GM19238 (cell line): ENCODE measurements at regions not wholly inside any gene's neighbourhood (a gene's known extent, or its start where the extent isn't known, plus 50 kb on each side); places are given as distances from the start of the nearest gene placed in this dataset.

Experiments
- DNase-seq: peaks from one replicate; pipeline ENCODE4 v3.0.0; 2011; ENCODE audit warnings: low spot score; ENCODE audit not compliant: insufficient read length

DNA sequence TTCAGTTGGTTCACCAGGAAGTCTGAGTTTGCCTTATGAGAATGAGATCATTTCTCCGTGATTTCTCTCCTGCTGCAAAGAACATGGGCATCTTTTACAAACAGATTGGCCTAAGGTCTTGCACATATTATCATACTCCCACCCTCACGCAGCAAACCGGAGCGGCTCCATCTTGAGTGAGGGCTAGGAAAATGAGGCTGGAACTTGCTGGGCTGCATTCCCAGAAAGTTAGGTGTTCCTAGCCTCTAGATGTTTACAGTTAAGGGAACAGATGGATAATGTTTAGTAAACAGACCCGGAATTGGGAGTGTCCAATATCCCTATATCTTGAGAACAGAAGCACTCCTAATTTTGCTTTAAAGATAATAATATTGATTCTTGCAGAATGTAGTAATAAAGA, 247.9 kb upstream of the VCX3A start:
- DNase-seq, result no peak

DNA sequence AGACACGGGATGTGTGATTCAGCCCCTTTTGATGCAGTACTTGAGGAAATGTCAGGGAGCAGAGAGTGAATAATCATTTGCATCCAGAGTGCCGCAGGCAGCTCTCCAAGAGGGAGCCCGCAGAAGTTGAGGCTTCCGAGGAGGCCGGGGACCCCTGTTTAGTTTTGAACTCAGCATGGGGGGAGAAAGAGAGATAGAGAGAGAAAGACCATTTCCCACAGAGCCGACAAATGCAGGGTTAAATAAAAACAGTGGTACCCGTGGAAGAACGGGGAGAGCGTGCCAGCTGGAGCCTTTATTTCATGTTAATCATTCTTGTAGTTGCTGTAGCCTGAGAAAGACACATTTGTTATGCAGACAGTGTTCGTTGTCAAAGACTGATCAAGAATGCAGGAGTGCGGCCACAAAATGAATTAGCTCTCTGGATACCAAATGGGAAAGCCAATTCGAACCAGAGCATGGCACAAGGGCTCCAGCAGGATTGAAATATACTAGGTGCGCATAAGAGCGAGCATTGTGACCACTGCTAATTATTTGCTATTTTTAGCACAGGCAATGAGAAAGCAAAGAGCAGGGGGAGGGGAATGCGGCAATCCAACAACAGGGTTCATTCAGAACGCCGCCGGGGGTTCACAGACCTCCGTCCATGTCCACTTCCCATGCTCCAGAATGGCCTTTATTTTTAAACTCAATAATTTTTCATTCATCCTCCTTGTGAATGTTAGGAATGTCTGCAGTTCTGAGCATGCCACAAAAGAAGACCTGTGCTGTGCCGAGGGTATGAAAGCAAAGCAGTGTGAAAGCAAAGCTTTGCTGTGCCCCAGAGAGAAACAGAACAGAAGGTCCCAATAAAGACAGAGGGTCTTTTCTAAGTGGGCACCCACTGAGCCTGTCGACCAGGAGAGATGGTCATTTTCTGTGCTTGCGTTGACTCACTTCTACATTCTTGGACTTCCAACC, 243.9 kb upstream of the VCX3A start:
- DNase-seq, result no peak

DNA sequence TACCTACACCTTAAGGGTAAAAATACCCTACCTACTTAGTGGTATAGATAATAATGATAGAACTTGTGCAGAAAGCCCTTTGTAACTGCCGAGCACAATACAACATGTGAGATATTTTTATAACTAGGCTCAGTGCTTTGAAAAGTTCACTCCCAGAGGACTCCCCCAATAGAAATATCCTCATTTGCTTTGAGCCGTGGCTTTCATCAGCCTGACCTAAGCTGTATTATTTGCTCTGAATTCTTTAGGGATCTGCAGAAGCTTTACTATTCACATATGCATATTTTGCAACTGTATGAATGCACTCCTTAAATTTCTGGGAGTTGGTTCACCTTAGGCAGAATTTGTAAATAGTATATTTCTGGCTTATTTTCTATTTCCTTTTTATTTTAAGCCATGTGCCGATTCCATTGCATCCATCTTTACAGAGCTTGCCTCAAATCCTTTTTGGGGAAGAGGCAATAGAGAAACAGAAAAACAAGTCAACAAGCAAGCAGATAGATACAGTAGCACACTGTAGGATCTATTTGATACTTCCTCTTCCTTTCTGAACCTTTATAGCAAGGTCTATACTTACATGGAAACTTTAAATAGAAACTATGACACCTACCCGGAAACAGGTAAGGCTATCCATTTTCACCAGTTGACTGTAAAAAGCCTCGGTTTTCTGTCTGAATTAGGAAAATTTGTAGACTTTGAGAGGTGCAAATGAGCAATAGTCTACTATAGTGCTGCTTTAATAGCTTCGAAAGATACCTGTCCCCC, 242.5 kb upstream of the VCX3A start:
- DNase-seq, result no peak

DNA sequence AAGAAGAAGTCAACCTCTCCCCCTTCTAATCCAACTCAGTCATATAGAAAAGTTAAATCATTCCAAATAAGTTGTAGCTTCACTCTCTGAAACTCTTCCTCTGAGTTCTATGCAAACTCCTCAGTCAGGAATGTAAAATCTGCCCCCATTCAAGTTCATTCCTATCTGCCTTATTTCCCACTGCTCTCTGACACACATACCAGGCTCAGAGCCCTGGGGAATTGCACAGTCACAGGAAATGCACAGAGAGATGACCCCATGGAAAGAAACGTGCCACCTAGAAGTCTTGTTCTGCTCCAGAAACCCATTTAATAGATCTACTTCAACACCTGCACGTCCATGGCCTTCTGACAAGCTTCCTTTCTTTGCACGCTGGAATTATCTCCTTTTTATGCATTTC, 236.0 kb upstream of the VCX3A start:
- DNase-seq, result no peak

DNA sequence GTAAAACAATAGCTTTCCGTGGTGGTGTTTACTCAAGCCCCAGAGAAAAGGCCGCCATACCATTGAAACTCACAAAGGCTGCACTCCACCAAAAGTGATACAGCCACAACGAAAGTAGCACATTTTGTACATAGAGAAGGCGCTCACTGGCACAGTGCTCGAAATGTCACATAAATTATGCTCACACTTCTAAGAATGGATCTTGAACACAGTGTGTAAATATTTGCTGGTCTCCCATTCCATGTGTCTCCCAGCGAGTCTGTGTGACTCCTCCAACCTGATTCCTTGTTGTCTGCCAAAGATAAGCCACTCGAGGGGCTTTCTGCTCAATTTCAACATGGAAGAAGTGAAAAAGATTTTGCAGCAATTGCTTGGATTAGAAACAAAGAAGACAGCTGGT, 234.0 kb upstream of the VCX3A start:
- no peak for DNase-seq

DNA sequence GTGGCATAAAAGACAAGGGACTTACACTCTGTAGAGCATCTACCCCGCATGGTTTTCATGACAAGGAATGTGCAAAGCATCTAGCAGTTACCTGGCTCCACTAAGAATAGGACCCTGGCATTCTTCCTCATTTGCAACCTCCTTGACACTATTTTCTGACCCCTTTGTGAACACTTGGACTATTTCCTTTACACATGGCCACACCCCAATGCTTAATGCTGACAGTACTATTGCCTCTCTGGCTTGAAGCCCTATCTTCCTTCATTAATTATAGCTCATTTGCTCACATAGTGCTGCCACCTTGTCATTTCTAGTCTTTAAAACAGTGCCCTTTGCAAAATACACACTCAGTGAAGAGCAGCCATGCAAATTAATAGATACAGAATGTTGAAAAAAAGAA, 226.3 kb upstream of the VCX3A start:
- no peak for DNase-seq

DNA sequence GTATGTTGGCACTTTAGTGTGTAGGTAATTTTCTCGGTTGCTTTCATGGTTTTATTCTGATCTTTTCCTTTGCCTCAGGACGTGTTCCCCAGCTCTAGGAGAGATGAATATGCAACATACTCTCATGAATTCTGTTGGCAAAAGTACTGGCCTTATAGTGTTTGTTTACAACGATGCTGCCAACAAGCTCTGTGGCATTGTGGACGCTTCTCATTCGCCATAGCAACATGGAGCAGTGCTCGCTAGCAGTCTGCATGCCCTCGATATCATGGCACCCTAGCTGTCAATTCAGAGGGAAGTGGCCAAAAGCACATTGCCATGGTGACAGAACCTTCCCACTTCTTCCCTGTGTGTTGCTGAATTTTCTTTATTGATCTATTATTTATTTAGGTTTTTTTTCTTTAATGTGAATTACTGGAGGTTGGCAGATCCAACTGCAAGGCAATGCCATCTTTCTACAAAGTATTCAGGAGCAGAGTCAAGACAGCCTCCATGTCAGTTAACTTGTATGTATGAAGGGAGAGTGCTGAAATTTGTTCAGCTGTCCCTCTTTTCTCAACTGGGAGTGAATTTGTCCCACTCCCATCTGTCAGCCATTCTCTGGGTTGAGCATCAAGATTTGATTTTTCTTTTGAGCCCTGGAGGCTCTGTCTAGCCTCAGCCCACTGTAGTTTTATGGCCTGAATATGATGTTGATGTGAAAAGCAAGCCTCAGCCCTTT, 224.9 kb upstream of the VCX3A start:
- DNase-seq, result no peak

DNA sequence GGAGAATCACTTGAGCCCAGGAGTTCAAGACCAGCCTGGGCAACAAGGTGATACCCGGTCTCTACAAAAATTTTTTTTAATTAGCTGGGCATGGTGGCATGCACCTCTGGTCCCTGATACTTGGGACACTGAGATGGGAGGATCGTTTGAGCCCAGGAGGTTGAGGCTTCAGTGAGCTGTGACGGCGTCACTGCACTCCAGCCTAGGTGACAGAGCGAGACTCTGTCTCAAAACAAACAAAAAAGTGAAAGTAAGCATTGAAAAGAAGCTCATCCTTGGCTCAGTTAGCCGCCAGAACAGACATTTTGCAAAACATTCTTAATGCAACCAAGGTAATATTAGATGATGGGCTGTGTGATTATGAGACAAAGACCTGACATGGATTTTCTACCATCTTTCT, 223.3 kb upstream of the VCX3A start:
- DNase-seq, result no peak

DNA sequence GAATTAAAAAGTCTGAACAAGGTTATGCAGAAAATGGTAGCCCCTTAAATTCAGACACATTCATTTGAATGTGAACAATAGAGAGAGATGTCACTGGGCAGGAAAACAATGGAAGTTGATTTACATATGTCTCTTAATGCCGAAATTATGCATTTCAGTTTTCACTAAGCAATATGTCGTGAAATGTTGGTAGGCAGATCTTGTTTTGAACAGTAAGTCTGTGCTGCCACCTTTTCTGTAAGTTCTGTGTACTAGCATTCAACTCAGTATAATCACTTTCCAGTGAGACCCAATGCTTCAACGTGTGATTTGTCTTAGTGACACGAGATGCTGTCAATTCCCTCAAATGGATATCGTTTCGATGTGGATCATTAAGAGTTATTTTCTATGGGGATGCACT, 222.7 kb upstream of the VCX3A start:
- no peak for DNase-seq

DNA sequence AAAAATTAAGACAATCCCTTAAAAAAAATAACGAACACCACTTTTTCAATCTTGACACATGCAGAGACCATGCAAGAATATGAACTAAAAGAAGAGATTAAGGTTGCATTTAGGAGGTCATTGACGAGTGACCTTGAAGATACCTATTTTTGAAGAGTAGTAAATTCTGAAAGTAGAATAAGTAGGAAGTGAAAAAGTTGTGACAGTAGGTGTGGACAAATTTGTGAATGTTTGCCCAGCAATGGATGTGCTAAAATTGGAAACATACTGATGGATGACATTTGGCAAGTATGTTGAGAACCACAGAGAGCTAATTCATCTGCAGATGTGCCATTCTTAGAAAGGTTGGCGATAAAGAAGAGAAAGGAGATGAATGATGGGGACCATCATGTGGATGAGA, 213.7 kb upstream of the VCX3A start:
- DNase-seq, result no peak

DNA sequence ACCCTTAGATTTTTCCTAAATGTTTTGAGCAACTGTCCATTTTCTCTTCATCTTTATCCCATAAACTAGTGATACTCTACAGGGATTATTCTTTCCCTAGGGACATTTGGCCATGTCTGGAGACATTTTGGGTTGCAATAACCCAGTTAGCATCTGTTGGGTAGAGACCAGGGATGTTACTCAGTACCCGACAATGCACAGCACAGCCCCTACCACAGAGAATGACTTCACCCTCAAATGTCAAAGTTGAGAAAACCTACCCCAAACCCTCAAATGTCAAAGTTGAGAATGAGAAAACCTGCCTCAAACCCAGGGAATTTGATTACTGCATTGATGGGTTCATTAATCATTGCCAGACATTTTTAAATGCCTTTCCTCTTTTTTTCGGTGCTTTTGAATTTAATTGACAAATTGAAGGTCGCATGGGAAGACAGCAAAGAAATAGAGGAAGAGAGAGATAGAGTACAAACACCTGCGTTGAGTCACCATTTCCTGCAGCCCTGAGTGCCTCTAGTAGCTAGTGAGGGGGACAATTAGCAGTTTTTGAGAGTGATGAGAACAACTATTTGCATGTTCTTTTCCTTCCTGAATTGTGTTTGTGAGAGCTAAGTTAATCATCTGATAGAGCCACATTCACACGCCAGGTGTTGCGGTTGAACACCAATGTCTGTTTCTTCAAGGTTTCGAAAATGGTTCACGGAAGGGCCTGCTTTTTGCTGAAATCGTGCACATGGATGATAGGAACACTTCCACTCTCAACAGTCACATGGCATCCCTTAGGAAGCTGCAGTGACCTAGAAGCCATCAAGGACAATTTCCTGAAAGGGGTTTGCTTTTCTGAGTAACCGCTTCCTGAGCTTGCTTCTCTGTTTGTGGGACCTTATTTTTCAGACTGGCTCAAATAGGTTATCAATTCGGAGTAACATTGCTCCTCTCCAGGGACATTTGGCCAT, 203.9 kb upstream of the VCX3A start:
- DNase-seq, result peak; percentile 13

DNA sequence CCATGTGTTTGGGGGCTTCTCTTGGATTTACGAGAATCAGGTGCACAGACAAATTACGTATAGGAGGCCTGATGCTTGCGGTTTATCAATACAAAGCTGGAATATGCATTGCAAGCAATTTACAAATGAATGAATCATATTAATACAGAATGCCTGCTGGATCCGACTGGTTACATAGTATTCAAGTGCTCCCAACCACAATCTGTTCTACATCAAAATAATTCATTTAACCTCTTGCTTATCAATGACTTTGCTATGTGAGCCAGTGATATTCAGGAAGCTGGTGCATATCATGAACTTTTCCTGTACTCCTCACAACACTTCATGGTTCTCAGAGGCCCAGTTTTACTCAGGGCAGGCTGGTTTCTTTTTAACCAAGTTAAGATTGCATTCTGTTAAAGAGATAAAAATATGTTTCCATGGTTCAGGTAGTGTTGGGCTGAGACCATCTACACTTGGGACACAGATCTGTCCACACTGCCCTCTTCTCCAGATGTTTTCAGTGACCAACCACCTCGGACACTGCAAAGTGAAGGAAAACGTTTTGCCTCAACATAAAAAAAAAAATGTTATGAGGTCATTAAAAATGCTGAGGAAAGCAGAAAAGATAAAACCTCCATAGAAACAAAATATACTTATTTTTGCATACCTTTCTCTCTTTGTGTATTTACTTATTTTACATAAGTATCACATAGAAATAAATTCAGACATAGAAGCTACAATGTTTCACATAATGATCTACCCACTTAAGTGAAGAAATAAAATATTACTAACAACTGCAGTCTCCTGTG, 200.1 kb upstream of the VCX3A start:
- no peak for DNase-seq

DNA sequence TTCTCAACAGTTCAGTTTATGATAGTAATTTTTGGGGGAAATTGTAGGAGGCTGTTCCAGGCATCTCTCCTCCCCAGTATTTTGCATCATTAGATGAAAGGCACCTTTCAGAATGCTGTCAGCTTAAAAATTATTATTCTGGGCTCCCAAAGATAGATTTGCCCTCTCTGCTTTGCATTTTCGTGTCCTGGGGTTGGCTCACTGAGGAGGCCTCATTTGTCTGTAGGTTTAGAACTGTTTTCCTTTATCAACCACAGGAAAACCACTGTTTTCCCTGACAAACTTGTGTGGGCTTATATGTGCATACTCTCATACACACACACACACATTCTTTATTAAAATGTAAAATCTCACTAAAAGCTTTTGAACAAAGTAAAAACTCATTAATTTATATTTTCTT, 197.2 kb upstream of the VCX3A start:
- no peak for DNase-seq

DNA sequence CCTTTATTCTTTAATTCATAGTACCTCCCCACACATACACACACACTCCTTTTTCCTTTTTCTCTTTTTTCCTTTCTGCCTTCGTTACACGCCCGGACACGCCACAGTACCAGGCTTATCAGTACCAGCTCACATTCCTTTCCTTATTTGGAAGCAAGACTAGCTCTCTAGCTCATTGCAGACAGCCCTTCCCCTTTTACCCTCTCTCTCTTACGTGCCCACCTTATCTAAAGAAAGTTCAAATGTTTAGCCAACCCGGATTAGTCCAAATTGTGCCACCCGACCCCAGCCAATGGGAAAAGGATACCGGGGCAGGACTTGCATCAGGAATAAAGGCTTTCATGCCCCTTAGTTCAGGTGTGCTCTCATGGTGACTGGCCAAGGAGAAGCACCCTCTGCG, 194.7 kb upstream of the VCX3A start:
- no peak for DNase-seq

DNA sequence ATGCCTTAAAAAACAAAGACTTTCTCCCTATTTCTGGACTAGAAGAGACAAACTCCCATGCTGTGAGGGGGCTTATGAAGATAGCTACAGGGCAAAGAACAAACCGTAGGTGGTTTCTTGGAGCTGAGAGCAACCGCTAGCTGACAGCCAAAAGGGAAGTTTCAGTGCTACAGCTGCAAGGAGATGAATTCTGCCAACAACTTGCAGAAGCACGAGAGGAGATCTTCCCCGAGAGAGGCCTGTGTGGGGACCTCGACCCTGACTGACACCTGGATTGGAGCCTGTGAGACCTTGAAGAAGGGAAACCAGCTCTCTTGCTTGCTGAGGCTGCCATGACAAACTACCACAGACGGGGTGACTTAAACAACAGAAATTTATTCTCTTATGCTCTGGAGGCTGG, 183.8 kb upstream of the VCX3A start:
- DNase-seq, result no peak

DNA sequence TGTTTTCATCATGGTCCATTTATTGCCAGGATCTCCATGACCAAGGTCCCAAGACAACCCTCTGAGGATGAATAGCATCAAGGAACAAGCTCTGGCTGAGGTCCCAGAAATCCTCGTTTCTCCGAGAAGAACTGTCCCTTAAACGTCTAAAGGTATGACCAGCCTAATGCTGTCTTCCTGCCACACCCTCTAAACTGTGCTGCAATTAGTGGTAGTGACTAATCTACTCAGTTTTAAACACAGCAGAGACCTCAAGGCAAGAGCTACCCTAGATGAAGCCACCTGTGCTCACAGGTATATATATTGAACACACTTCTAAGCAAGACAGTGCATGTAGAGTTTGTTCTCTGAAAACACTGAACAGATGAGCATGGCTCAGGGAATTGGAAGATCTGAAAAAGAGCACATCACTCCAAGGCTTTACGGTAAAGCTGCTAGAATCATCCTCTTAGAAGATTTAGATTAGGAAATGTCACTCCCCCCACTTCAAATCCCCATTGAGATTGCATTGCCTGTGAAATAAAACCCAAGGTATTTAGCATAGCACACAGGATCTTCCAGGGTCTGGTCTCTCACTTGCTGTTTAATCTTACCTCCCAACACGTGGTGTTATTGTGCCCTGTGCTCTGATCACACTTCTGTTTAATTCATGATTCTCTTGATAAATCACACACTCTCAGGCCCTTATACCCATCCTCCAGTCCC, 173.9 kb upstream of the VCX3A start:
- no peak for DNase-seq

DNA sequence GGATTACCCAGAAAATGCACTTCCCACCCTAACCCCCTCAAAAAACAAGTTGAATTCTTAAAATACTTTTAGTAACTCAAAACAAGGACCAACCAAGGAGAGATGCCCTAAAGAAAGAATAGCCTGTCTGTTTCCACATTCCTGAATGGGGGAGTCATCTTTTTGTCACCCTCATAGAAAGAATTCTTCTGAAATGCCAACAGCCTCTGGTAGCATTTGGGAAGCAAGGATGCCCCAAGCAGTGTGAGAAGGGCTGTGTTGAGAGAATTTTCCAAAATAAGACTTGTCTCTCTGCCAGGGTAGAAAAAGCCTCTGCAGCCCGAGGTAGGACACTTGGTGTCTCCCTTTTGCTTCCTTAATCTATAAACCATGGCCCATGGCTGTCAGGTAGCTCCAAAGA, 173.1 kb upstream of the VCX3A start:
- no peak for DNase-seq

DNA sequence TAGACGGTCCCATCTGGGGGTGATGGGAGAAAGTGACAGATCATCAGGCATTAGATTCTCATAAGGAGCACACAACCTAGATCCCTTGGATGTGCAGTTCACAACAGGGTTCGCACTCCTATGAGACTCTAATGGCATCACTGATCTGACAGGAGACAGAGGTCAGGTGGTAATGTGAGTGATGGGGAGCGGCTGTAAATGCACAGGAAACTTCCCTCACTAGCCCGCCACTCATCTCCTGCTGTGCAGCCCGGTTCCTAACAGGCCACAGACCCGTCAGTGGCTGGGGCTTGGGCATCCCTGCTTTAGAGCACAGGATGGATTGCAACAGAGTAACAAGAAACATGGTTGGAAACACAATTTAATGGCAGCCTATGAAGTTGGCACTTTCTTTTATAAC, 172.6 kb upstream of the VCX3A start:
- DNase-seq, result no peak

DNA sequence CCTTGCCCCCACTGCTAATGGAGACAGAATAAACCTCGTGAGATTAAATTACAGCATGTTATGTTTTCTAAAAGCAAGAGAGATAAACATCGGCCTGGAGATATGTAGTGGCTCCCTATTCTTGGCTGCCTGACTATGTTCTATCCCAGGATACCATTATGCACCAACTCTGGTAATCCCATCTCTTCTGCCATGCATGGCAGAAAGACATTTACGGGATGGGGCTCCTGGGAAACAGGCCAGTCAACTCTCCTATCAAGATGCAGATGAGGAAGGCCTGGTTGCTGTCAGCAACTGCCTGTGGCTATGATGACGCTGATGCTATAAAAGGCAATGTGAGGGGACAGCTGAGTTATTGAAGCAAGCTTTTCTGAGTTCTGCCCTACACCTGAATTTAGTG, 166.2 kb upstream of the VCX3A start:
- DNase-seq, result no peak

DNA sequence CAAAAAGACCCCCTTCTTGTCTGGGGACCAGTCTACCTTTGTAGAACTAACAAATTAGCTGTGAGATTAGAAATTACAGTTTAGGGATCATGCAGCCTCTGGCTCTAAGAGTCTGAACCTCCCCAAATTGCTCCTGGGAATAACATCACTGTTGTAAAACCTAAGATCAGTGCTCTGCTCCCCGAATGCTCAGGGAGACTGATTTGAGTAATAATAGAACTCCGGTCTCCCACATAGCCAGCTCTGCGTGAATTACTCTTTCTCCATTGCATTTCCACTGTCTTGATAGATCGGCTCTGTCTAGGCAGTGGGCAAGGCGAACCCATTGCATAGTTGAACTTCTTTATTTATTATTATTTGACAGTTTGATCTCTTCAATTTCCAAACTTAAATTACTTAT, 160.8 kb upstream of the VCX3A start:
- no peak for DNase-seq
